ENCODE measurements at regions not wholly inside any gene's neighbourhood (a gene's known extent, or its start where the extent isn't known, plus 50 kb on each side); places are given as distances from the start of the nearest gene placed in this dataset.

- no peak for TF ChIP-seq CTCF (IDR thresholded peaks at IDR 0.05)
- no peak for TF ChIP-seq POLR2A (IDR thresholded peaks at IDR 0.05)
Observed at GRCh38 chr2:116148361-116148760, 1666.1 kb upstream of the DDX18 start.
